ENCODE measurements at regions not wholly inside any gene's neighbourhood (a gene's known extent, or its start where the extent isn't known, plus 50 kb on each side); places are given as distances from the start of the nearest gene placed in this dataset.
A peak's percentile ranks its signal among the peaks of the same experiment; 100 is the strongest.

- no peak overlapping the region for H3K4me2 ChIP-seq (ENCODE audit: low read depth, low read length)
- no peak overlapping the region for H2BK20ac ChIP-seq (ENCODE audit: low read depth, low read length)
- no peaks in the 10 kb centered on the region for H3K27me3 ChIP-seq (ENCODE audit: control insufficient read depth, insufficient read depth, low read length)
- H2BK120ac ChIP-seq (ENCODE audit: low read depth, low read length), result no peak overlapping the region
- no peak for TF ChIP-seq BHLHE40 (IDR thresholded peaks at IDR 0.05; ENCODE audit: low read depth, low read length)
- TF ChIP-seq CHD1 (IDR thresholded peaks at IDR 0.05; ENCODE audit: low read depth, low read length), result no peak
- no peak for TF ChIP-seq NFE2L2 (IDR thresholded peaks at IDR 0.05; ENCODE audit: low read depth, low read length)
- TF ChIP-seq MAZ (IDR thresholded peaks at IDR 0.05; ENCODE audit: borderline replicate concordance, low read depth, low read length), result no peak
- TF ChIP-seq CEBPB (IDR thresholded peaks at IDR 0.05; ENCODE audit: low read depth, low read length), result no peak
- no peak for TF ChIP-seq ELK1 (IDR thresholded peaks at IDR 0.05; ENCODE audit: borderline replicate concordance, low read depth, low read length)
- no peak for TF ChIP-seq MXI1 (IDR thresholded peaks at IDR 0.05; ENCODE audit: borderline replicate concordance, low read depth, low read length)
- no peak for TF ChIP-seq USF2 (IDR thresholded peaks at IDR 0.05; ENCODE audit: low read depth, low read length)
- no peak for TF ChIP-seq RFX5 (IDR thresholded peaks at IDR 0.05; ENCODE audit: low read depth, low read length)
- intact Hi-C loops (cut with micrococcal nuclease), result no loop called here
- H3K4ac ChIP-seq (ENCODE audit: low read depth, low read length), result no peak overlapping the region
- no peak overlapping the region for H2AFZ ChIP-seq (replicated peaks; ENCODE audit: low read length, poor library complexity)
- POLR2A ChIA-PET (ENCODE audit: unreplicated experiment), result no interaction called here
- no peaks in the 10 kb centered on the region for H3K36me3 ChIP-seq (ENCODE audit: control insufficient read depth, insufficient read depth, low read length)
- H3K27ac ChIP-seq (ENCODE audit: insufficient read depth, low read length), result no peak overlapping the region
- H4K91ac ChIP-seq (ENCODE audit: insufficient read depth, low read depth, low read length), result no peak overlapping the region
- no peak overlapping the region for H4K8ac ChIP-seq (ENCODE audit: low read depth in 2 of 2, low read length in 2 of 2)
- no peak overlapping the region for H4K5ac ChIP-seq (ENCODE audit: low read depth, low read length)
- dilution Hi-C loops (cut with HindIII; ENCODE audit: low sequenced_read_pairs, unreplicated experiment), result no loop called here
- no peak overlapping the region for H3K9ac ChIP-seq (ENCODE audit: low read depth, low read length)
- peak overlapping the region; percentile 15; the same call in 1 of the 2 replicates for H3K56ac ChIP-seq (ENCODE audit: extremely low read depth, insufficient read depth, low read length)
- no TSS peak for BruUV-seq (replicated peaks)
- ATAC-seq (ENCODE audit: low read depth), result no peak
- no peaks in the 10 kb centered on the region for H3K9me1 ChIP-seq (ENCODE audit: insufficient read depth, low read length)
- no peaks in the 10 kb centered on the region for H4K20me1 ChIP-seq (ENCODE audit: insufficient read depth, low read length)
- H3K23ac ChIP-seq (ENCODE audit: low read depth, low read length), result no peak overlapping the region
- H3K14ac ChIP-seq (replicated peaks; ENCODE audit: low read depth, low read length), result no peak overlapping the region; the same call in 1 of the 2 replicates
- H3K18ac ChIP-seq (ENCODE audit: low read depth, low read length), result no peak overlapping the region
- H3K4me1 ChIP-seq (ENCODE audit: control insufficient read depth, insufficient read depth, low read length), result no peaks in the 10 kb centered on the region
- no peak overlapping the region for H2AK9ac ChIP-seq (replicated peaks; ENCODE audit: low read depth, low read length, poor library complexity)
- no peak overlapping the region for H2BK5ac ChIP-seq (ENCODE audit: low read depth, low read length, poor library complexity, severe bottlenecking)
- no CpG with 5 or more reads among the region's 4 CpGs for WGBS, 2 experiments (ENCODE audit: extremely low coverage in 2 of 2, insufficient read length in 1 of 2)
- in situ Hi-C loops (cut with MboI; ENCODE audit: low sequenced_read_pairs), result no loop called here
- no peaks in the 10 kb centered on the region for H3K9me3 ChIP-seq (ENCODE audit: control insufficient read depth, insufficient read depth, low read length)
- no peak overlapping the region for H2AK5ac ChIP-seq (ENCODE audit: low read depth, low read length)
- H3K4me3 ChIP-seq (ENCODE audit: insufficient read depth, low read depth, low read length), result no peak overlapping the region
- CTCF ChIA-PET, result no interaction called here
- no peak overlapping the region for H2BK15ac ChIP-seq (ENCODE audit: low read depth, low read length)
- DNase-seq, result no peak
- H3K79me1 ChIP-seq (ENCODE audit: low read depth in 1 of 2, low read length in 2 of 2), result no peaks in the 10 kb centered on the region
Measured at GRCh38 chr12:24643120-24644119, 305.5 kb downstream of the BCAT1 start.

Measured in IMR-90 (cell line).